ENCODE measurements at regions not wholly inside any gene's neighbourhood (a gene's known extent, or its start where the extent isn't known, plus 50 kb on each side); places are given as distances from the start of the nearest gene placed in this dataset.

DNA sequence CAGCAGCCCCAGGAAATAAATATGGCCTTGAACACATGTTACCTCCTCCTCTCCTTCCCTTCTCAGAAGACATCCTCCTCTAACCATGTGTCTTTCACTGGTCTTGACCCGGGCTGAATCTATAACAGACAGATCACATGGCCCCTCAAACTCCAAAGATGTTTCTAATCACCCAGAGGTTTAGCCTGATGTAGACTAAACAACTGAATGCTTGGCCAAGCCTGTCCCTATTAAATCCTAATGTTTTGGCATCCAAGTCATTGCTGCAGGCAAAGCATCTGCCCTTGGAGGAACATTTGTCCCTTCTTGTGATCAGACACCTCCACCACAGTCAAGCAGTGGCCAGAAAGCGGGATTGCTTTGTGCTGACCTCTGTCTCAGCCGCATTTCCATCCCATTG, 65.5 kb downstream of the ANKRD60 start:
- Histone ChIP-seq H3F3A (ENCODE audit: insufficient read depth) (no peaks in the 10 kb centered on the region), H3K79me2 (ENCODE audit: insufficient read depth, low read length) (no peaks in the 10 kb centered on the region), H2AFZ (ENCODE audit: low read depth, low read length, severe bottlenecking) (no peak overlapping the region), H3K9me2 (replicated peaks; ENCODE audit: insufficient read depth, low read length) (no peaks in the 10 kb centered on the region), H3K4me3 (ENCODE audit: insufficient read depth, low read length, poor library complexity, severe bottlenecking) (no peak overlapping the region), H3K36me3 (ENCODE audit: low read length) (no peaks in the 10 kb centered on the region), H3K9me3 (ENCODE audit: insufficient read depth, low read length) (no peaks in the 10 kb centered on the region), H3K27ac (ENCODE audit: low read depth, low read length) (no peak overlapping the region), H3K4me2 (ENCODE audit: low read depth, low read length, poor library complexity, severe bottlenecking) (no peak overlapping the region), H3K9ac (ENCODE audit: low read length) (no peak overlapping the region), H4K20me1 (ENCODE audit: low read depth, low read length) (no peaks in the 10 kb centered on the region), H3K27me3 (ENCODE audit: low read length) (no peaks in the 10 kb centered on the region)
- TF ChIP-seq, protein P1, sequence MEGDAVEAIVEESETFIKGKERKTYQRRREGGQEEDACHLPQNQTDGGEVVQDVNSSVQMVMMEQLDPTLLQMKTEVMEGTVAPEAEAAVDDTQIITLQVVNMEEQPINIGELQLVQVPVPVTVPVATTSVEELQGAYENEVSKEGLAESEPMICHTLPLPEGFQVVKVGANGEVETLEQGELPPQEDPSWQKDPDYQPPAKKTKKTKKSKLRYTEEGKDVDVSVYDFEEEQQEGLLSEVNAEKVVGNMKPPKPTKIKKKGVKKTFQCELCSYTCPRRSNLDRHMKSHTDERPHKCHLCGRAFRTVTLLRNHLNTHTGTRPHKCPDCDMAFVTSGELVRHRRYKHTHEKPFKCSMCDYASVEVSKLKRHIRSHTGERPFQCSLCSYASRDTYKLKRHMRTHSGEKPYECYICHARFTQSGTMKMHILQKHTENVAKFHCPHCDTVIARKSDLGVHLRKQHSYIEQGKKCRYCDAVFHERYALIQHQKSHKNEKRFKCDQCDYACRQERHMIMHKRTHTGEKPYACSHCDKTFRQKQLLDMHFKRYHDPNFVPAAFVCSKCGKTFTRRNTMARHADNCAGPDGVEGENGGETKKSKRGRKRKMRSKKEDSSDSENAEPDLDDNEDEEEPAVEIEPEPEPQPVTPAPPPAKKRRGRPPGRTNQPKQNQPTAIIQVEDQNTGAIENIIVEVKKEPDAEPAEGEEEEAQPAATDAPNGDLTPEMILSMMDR (IDR thresholded peaks at IDR 0.05; ENCODE audit: insufficient read depth, low read length, poor library complexity, severe bottlenecking): no peak
- TF ChIP-seq EZH2phosphoT487 (conservative IDR thresholded peaks at IDR 0.05; ENCODE audit: low read length): no peak

DNA sequence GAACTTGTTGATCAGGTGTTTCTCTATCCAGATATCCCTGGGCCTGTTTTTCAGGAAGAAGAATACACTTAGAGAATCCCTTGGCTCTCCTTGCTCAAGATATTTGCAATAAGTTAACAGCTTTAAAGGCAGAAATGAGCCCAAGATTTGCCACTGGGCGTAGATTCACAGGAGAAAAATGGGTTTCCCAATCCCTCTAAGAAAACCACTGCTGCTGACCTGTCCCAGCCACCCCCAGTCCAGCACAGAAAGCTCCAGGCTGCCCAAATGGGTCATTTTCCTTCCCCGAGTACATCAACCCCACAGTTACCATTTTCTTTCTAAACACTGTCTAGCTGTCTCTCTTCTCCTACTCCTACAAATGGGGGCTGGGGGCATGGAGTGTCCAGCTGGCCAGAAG, 67.3 kb downstream of the ANKRD60 start:
- no peak overlapping the region for H2AFZ ChIP-seq (ENCODE audit: low read depth, low read length, severe bottlenecking)
- H3K9ac ChIP-seq (ENCODE audit: low read length): no peak overlapping the region
- no peak overlapping the region for H3K4me2 ChIP-seq (ENCODE audit: low read depth, low read length, poor library complexity, severe bottlenecking)
- H3K9me2 ChIP-seq (replicated peaks; ENCODE audit: insufficient read depth, low read length): no peaks in the 10 kb centered on the region
- H3K4me3 ChIP-seq (ENCODE audit: insufficient read depth, low read length, poor library complexity, severe bottlenecking): no peak overlapping the region
- H3K9me3 ChIP-seq (ENCODE audit: insufficient read depth, low read length): no peaks in the 10 kb centered on the region
- H3K27me3 ChIP-seq (ENCODE audit: low read length): no peaks in the 10 kb centered on the region
- H3K79me2 ChIP-seq (ENCODE audit: insufficient read depth, low read length): no peaks in the 10 kb centered on the region
- TF ChIP-seq, protein P1 (IDR thresholded peaks at IDR 0.05; ENCODE audit: insufficient read depth, low read length, poor library complexity, severe bottlenecking): no peak
- no peak for TF ChIP-seq EZH2phosphoT487 (conservative IDR thresholded peaks at IDR 0.05; ENCODE audit: low read length)
- no peak overlapping the region for H3K27ac ChIP-seq (ENCODE audit: low read depth, low read length)
- no peaks in the 10 kb centered on the region for H3K36me3 ChIP-seq (ENCODE audit: low read length)
- H3F3A ChIP-seq (ENCODE audit: insufficient read depth): no peaks in the 10 kb centered on the region
- H4K20me1 ChIP-seq (ENCODE audit: low read depth, low read length): no peaks in the 10 kb centered on the region

DNA sequence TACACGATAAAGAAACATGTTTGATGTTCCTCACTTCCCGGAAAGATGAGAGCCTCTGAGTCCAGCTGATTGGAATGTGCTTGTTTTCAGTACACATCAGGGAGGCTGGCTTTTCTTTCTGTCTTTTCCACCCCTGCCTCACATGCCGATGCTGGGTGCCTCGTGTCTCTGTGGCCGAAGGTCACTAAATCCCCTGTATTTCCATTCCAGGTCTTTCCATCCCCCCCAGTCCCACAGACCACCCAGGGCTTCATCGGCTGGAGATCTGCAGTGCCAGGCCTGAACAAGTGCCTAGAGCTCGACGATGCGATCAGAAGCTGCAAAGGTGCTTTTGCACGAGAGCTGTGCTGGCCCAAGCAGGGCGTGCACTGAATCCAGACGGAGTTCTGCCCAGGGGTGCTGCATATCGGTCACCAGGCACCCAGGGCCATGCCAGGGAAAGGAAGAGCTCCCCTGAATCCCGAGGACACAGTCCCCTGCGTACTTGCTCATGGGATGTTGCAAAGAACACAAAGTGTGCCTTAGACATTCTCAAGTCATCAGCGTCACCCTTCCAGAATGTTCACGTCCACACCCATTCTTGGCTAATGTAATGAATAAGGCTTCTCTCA, 67.9 kb downstream of the ANKRD60 start:
- no peak overlapping the region for H3K4me2 ChIP-seq (ENCODE audit: low read depth, low read length, poor library complexity, severe bottlenecking)
- H2AFZ ChIP-seq (ENCODE audit: low read depth, low read length, severe bottlenecking): no peak overlapping the region
- no peaks in the 10 kb centered on the region for H3K9me2 ChIP-seq (replicated peaks; ENCODE audit: insufficient read depth, low read length)
- H3K27me3 ChIP-seq (ENCODE audit: low read length): no peaks in the 10 kb centered on the region
- no peak overlapping the region for H3K4me3 ChIP-seq (ENCODE audit: insufficient read depth, low read length, poor library complexity, severe bottlenecking)
- no peaks in the 10 kb centered on the region for H4K20me1 ChIP-seq (ENCODE audit: low read depth, low read length)
- no peaks in the 10 kb centered on the region for H3K9me3 ChIP-seq (ENCODE audit: insufficient read depth, low read length)
- no peak for TF ChIP-seq EZH2phosphoT487 (conservative IDR thresholded peaks at IDR 0.05; ENCODE audit: low read length)
- TF ChIP-seq, protein P1 (IDR thresholded peaks at IDR 0.05; ENCODE audit: insufficient read depth, low read length, poor library complexity, severe bottlenecking): no peak
- H3K27ac ChIP-seq (ENCODE audit: low read depth, low read length): no peak overlapping the region
- H3K36me3 ChIP-seq (ENCODE audit: low read length): no peaks in the 10 kb centered on the region
- no peaks in the 10 kb centered on the region for H3K79me2 ChIP-seq (ENCODE audit: insufficient read depth, low read length)
- H3F3A ChIP-seq (ENCODE audit: insufficient read depth): no peaks in the 10 kb centered on the region
- no peak overlapping the region for H3K9ac ChIP-seq (ENCODE audit: low read length)
